ENCODE measurements at regions not wholly inside any gene's neighbourhood (a gene's known extent, or its start where the extent isn't known, plus 50 kb on each side); places are given as distances from the start of the nearest gene placed in this dataset.
A peak's percentile ranks its signal among the peaks of the same experiment; 100 is the strongest.

- TF ChIP-seq EP300 (IDR thresholded peaks at IDR 0.05): no peak
- peak in 1 of 3 donors; percentile 41 for TF ChIP-seq POLR2AphosphoS5 (IDR thresholded peaks at IDR 0.05)
- Histone ChIP-seq H3K36me3 (no peaks in the 10 kb centered on the region), H3K4me3 (no peak overlapping the region), H3K27ac (peak overlapping the region; percentile 65), H3K4me1 (peaks cover 24% of the 10 kb centered on the region), H3K27me3 (no peaks in the 10 kb centered on the region), H3K9me3 (no peaks in the 10 kb centered on the region)
- 68% methylated on average over 21 of the region's 21 CpGs for WGBS
- no peak for DNase-seq (ENCODE audit: low spot score in 2 of 2)
Observed at GRCh38 chr5:1973391-1974013, 90.8 kb upstream of the IRX4 start.

DNA sequence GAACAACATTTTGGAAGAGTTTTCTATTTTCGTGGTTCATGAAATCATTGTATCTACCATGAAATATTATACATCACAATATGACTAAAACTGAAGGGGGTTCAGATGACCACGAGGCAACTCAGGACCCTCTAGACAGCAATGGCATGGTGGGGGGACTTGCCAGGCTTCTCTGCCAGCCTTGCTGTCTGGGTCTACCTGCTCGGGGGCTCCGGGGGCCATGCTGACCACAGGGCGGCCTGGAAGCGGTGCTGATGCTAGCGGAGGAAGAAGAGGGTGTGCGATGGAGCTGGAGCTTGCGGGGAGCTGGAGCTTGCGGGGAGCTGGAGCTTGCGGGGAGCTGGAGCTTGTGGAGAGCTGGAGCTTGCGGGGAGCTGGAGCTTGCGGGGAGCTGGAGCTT is 89.2 kb upstream of the IRX4 start:
- Histone ChIP-seq H3K4me3 (no peak overlapping the region), H3K27ac (no peak overlapping the region), H3K27me3 (no peaks in the 10 kb centered on the region), H3K9me3 (no peaks in the 10 kb centered on the region), H3K36me3 (no peaks in the 10 kb centered on the region), H3K4me1 (peaks cover 24% of the 10 kb centered on the region)
- DNase-seq (ENCODE audit: low spot score in 2 of 2): no peak
- 78% methylated on average over 12 of the region's 13 CpGs for WGBS
- no peak for TF ChIP-seq POLR2A (IDR thresholded peaks at IDR 0.05)
- TF ChIP-seq POLR2AphosphoS5 (IDR thresholded peaks at IDR 0.05): no peak
- TF ChIP-seq EP300 (IDR thresholded peaks at IDR 0.05): no peak
- no peak for TF ChIP-seq CTCF (IDR thresholded peaks at IDR 0.05)

DNA sequence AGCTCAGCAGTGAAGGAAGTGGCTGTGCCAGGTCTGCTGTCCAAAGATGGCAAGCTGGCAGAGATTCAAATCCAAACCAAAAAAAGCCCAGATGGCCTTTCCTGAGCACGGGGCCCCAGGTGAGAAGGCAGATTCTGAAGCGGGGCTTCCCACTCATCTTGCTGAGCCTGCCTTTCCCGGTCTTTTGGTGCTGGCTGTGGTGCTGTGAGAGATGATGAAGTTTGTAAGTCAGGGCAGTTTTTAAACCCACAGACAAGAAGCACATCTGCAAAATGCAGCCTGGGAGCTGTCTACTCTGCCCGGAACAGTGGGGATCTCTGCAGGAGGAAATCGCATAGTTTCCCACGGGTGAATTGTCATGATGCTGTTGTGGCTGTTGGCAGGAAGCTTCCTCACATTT is 85.0 kb upstream of the IRX4 start:
- H3K4me1 ChIP-seq: no peaks in the 10 kb centered on the region
- H3K36me3 ChIP-seq: no peaks in the 10 kb centered on the region
- H3K27me3 ChIP-seq: peaks cover 3% of the 10 kb centered on the region
- no peaks in the 10 kb centered on the region for H3K9me3 ChIP-seq
- TF ChIP-seq EP300 (IDR thresholded peaks at IDR 0.05): no peak
- DNase-seq (ENCODE audit: low spot score in 2 of 2): no peak
- WGBS: 60% methylated on average over 6 of the region's 6 CpGs
- no peak overlapping the region for H3K4me3 ChIP-seq
- H3K27ac ChIP-seq: no peak overlapping the region

DNA sequence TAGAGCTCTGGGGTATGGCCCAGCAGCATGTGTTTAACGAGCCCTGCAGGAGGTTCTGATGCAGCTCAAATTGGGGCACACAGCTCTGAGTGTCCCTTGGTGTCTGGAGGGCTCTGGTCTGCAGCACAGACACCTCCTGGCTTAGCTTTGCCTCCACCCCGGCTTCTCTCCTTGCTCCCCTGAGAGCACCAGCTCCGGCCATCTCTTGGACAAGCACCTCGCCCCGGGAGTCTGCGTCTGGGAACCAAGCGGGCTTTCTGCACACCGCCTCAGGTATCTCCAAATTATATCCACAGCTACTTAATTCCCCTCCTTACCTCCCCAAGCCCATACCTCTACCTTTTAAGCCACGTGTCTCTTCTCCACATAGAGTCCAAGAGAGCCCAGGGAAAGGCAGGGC is 83.7 kb upstream of the IRX4 start:
- no peaks in the 10 kb centered on the region for H3K9me3 ChIP-seq
- peaks cover 4% of the 10 kb centered on the region for H3K4me1 ChIP-seq
- no peak for TF ChIP-seq CTCF (IDR thresholded peaks at IDR 0.05)
- no peak for TF ChIP-seq POLR2A (IDR thresholded peaks at IDR 0.05)
- TF ChIP-seq EP300 (IDR thresholded peaks at IDR 0.05): no peak
- TF ChIP-seq POLR2AphosphoS5 (IDR thresholded peaks at IDR 0.05): no peak
- H3K27ac ChIP-seq: no peak overlapping the region
- H3K27me3 ChIP-seq: peaks cover 3% of the 10 kb centered on the region
- H3K36me3 ChIP-seq: no peaks in the 10 kb centered on the region
- no peak for DNase-seq (ENCODE audit: low spot score in 2 of 2)
- 81% methylated on average over 9 of the region's 9 CpGs for WGBS
- H3K4me3 ChIP-seq: no peak overlapping the region

- no peak overlapping the region for H3K27ac ChIP-seq
- H3K27me3 ChIP-seq: peaks cover 3% of the 10 kb centered on the region
- no peak for DNase-seq (ENCODE audit: low spot score in 2 of 2)
- TF ChIP-seq EP300 (IDR thresholded peaks at IDR 0.05) (no peak), CTCF (IDR thresholded peaks at IDR 0.05) (no peak), POLR2AphosphoS5 (IDR thresholded peaks at IDR 0.05) (no peak), POLR2A (IDR thresholded peaks at IDR 0.05) (no peak)
- 83% methylated on average over 6 of the region's 7 CpGs for whole genome bisulfite sequencing
- no peaks in the 10 kb centered on the region for H3K36me3 ChIP-seq
- peaks cover 4% of the 10 kb centered on the region for H3K4me1 ChIP-seq
- H3K9me3 ChIP-seq: no peaks in the 10 kb centered on the region
- no peak overlapping the region for H3K4me3 ChIP-seq
Observed at GRCh38 chr5:1965925-1966324, 83.2 kb upstream of the IRX4 start.

GRCh38 chr5:1963941-1964451 is 81.3 kb upstream of the IRX4 start:
- Histone ChIP-seq H3K27ac (no peak overlapping the region), H3K4me1 (peaks cover 4% of the 10 kb centered on the region), H3K36me3 (peaks cover 4% of the 10 kb centered on the region), H3K4me3 (no peak overlapping the region), H3K9me3 (no peaks in the 10 kb centered on the region), H3K27me3 (peaks cover 3% of the 10 kb centered on the region)
- WGBS: 88% methylated on average over 11 of the region's 14 CpGs
- TF ChIP-seq EP300 (IDR thresholded peaks at IDR 0.05) (no peak), POLR2AphosphoS5 (IDR thresholded peaks at IDR 0.05) (no peak)
- no peak for DNase-seq (ENCODE audit: low spot score in 2 of 2)

DNA sequence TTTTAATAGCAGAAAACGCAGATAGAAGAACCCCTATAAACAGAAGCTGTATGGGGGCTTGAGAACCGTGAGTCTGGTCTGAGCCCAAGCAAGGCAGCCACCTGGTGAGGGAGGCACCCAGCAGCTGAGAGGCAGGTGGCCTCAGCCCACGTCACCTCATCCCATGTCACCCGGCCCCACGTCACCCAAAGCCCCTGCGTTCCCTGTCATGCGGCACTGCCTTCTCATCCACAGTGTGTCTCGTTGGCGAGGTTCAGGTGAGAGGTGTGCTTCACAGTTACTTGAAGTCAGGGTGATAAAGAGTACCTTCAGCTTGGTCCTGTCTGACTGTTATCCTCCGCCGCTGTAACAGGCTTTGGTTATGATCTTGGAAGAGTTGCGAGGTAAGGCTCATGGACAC is 80.6 kb upstream of the IRX4 start:
- Histone ChIP-seq H3K27me3 (peaks cover 3% of the 10 kb centered on the region), H3K4me3 (no peak overlapping the region), H3K4me1 (peaks cover 4% of the 10 kb centered on the region), H3K36me3 (peaks cover 8% of the 10 kb centered on the region), H3K27ac (no peak overlapping the region), H3K9me3 (no peaks in the 10 kb centered on the region)
- DNase-seq (ENCODE audit: low spot score in 2 of 2): no peak
- WGBS: 87% methylated on average over 12 of the region's 12 CpGs
- TF ChIP-seq POLR2A (IDR thresholded peaks at IDR 0.05) (no peak), CTCF (IDR thresholded peaks at IDR 0.05) (no peak), EP300 (IDR thresholded peaks at IDR 0.05) (no peak), POLR2AphosphoS5 (IDR thresholded peaks at IDR 0.05) (no peak)

Data from suprapubic skin (tissue), 4 donors.